IPS-NIHi11 (cell line): ENCODE measurements at regions not wholly inside any gene's neighbourhood (a gene's known extent, or its start where the extent isn't known, plus 50 kb on each side); places are given as distances from the start of the nearest gene placed in this dataset.
"Not testable (repeated sequence)": the region's sequence is repeated elsewhere in the genome, so short reads cannot be mapped to it uniquely, and the experiment has no call there.

Experiments used
- DNase-seq: peaks from one replicate; pipeline ENCODE4 v3.0.0; 2012; ENCODE audit warnings: mixed read lengths, low spot score

DNA sequence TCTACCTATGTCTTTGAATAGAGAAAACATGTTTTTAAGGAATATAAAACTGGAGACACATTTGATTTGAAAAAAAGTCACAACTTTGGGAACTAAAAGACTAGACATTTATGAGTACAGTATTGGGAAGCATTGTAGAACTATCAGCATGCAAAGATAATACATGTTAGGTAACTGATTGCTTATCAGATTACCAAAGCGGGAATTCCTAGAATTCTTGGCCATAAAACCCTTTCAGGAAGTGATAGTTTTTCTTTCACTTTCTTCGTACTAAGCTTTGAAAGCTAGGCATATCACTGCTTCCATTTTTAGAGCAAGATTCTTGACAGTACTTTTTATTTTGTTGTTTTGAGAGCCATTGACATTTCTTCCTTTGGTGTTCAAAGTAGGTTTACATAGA is 646.6 kb upstream of the PITX2 start:
- DNase-seq, result no peak

- no peak for DNase-seq
These were observed 651.2 kb upstream of the PITX2 start for GRCh38 chr4:111274060-111274459.

DNA sequence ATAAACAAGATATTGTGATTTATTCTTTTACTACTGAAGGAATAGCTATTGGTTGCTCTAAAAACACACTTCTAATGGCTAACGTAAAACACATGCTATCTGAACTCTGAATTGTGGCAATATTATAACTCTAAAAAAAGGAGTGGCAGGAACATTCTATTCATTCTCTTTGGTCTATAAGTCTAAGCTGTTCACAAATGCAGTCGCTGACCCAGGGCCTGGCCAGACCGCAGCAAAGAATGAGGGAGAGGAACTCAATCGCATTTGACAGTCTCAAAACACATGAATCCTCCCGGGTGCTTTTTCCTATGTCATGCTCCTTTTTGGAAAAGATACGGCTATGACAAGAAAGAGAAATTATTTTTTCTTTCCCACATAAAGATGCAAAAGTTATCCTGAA is 651.6 kb upstream of the PITX2 start:
- DNase-seq, result no peak

DNA sequence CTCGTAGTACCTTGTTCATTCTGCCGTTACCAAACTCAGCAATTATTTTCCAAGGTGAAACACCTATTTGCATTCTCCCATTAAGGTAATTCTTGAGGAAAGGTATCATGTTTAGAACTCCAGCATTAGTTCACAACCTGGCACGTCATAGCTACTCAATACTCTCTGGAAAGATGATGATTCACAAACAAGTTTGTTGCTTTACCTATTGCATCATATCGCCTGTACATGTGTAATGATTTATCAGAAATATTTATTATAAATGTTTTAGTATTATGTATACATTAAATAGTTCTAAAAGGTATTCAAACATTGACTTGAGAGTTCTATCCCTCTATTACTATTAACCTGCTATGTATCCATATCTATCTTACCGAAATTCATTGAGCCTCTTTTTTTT is 658.3 kb upstream of the PITX2 start:
- no peak for DNase-seq

DNA sequence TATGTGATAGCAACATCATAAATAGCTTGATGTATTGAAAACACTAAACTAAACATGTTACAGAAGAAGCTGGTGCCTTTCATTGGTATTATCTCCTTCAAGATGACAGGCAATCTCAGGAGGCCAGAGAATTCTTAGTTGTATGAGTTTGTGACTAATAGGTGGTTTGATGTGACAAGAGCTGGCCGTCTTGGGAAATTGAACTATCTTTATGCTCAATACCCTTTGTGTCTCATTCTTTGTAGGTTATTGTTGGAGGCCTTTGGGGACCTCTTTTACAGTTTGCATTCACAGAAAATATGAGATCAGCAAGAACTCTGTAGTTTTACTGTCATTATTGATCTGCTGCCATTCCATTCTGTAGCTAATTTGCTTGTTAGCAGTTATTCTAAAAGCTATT is 659.2 kb upstream of the PITX2 start:
- no peak for DNase-seq

DNA sequence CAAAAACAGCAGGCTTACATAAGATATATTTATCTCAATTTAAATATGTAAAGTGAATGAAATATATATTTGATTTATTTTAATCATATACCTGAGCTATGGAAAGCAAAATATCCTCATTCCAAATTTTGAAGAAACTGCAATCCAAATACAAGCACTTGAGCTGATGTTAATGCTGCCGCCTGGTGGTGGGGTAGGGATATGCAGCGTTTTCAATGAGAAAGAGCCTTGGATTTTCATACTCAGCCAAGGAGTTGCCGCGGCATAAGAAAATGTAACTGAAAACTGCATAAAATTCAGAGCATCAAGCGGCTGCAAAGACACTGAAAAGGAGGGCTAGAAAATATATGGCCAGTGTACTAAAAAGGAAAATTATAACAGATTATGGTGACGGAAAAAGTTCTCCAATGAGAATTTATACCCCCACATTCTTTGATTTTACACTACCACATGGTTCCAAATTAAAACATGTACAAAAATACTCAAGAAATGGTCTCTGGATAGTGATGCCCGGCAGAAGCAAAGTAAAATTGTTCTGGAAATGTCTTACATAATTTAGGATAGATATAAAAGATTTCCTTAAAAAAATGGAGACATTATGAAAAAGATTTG is 660.3 kb upstream of the PITX2 start:
- DNase-seq, result peak; percentile 60

GRCh38 chr4:111296466-111296865 is 673.6 kb upstream of the PITX2 start:
- DNase-seq, result no peak

- DNase-seq, result no peak
These were observed 680.9 kb upstream of the PITX2 start for GRCh38 chr4:111303806-111304205.

- no peak for DNase-seq
These were observed 700.6 kb upstream of the PITX2 start for GRCh38 chr4:111323496-111323895.

DNA sequence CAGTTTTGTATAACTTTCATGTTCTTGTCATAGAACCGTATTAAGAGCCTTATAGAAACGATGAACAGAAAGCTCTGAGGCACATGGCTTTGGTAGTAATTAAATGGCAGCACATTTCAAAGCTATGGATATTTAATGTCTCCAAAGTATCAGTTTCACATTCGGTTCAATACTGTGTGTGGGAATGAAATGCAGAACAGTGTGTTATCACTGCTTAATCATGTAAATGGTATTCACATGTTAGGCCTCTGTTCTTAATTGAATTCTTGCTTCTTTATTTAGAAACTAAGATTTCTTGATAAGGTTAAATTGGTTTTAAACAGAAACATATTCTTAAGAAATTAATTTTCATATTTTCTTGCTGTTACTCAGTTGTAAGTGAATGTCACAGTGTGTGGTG is 701.0 kb upstream of the PITX2 start:
- no peak for DNase-seq

- DNase-seq, result no peak
These were observed 703.6 kb upstream of the PITX2 start for GRCh38 chr4:111326450-111326849.

- DNase-seq, result no peak
These were observed 707.9 kb upstream of the PITX2 start for GRCh38 chr4:111330786-111331185.

GRCh38 chr4:111334361-111334760 is 711.5 kb upstream of the PITX2 start:
- DNase-seq, result no peak

DNA sequence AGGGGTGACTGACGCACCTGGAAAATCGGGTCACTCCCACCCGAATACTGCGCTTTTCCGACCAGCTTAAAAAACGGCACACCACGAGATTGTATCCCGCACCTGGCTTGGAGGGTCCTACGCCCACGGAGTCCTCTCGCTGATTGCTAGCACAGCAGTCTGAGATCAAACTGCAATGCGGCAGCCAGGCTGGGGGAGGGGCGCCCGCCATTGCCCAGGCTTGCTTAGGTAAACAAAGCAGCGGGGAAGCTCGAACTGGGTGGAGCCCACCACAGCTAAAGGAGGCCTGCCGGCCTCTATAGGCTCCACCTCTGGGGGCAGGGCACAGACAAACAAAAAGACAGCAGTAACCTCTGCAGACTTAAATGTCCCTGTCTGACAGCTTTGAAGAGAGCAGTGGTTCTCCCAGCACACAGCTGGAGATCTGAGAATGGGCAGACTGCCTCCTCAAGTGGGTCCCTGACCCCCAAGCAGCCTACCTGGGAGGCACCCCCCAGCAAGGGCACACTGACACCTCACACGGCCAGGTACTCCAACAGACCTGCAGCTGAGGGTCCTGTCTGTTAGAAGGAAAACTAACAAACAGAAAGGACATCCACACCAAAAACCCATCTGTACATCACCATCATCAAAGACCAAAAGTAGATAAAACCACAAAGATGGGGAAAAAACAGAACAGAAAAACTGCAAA is 714.5 kb upstream of the PITX2 start:
- not testable (repeated sequence) for DNase-seq

DNA sequence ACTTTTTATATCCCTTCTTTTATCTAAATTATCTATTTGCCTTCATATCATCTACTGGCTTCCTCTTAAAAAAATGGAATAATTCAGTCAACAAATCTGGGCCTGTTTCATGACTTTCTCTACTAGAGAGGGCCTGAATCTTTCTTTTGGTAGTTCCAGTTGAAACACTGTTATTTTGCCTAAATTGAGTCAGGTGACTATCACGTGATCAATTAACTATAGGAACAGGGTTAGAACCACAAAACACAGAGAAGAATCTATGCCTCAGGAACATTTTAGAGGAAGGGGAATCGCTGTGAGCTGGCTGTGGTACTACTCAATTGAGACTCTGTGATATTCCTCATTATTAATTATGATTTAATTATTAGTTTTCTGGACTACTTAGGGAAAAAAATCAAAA is 736.7 kb upstream of the PITX2 start:
- DNase-seq, result no peak

- DNase-seq, result no peak
These were observed 738.0 kb upstream of the PITX2 start for GRCh38 chr4:111360906-111361305.

- DNase-seq, result no peak
These were observed 740.1 kb upstream of the PITX2 start for GRCh38 chr4:111362941-111363361.

GRCh38 chr4:111377880-111378279 is 755.0 kb upstream of the PITX2 start:
- DNase-seq, result not testable (repeated sequence)

GRCh38 chr4:111388561-111388960 is 756.7 kb upstream of the FAM241A start:
- no peak for DNase-seq

- no peak for DNase-seq
These were observed 753.4 kb upstream of the FAM241A start for GRCh38 chr4:111391829-111392228.

DNA sequence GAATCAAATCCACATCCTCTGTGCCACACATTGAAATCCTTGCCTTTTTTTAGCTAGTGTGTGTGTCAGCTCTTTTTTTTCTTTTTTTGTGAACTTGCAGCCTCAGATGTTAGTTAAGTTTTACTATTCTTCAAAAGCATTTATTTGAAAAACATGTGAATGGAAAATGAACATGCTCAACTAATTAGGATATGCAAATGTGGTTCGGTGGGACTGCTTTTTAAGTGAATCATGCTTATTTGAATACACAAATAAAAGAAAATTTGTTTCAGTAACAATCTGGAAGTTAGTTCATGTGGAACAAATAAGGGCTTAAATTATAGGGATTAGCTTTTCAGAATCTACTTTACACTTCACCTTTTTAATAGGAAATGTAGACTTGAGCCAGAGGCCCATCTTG is 751.5 kb upstream of the FAM241A start:
- no peak for DNase-seq

- DNase-seq, result no peak
These were observed 746.3 kb upstream of the FAM241A start for GRCh38 chr4:111398906-111399330.

GRCh38 chr4:111399623-111400022 is 745.6 kb upstream of the FAM241A start:
- DNase-seq, result no peak

DNA sequence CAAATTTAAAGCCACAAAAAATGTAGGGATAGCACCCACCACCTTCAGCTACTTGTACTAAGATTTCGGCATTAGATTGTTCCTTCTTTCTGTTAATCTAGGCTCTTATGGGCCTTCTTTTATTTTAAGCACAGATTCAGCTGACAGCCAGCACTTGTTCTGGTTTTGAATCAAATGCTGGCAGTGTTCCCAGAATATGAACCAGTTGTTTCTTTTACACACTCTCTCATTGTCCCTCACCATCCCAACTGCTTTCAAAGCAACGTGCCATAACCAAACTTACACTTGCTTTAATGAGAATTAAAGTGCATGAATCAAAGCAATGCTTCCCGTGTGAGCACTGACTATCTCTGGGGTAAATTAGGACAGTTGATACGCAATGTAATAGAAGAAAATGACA is 744.5 kb upstream of the FAM241A start:
- DNase-seq, result no peak
